Erythroblast (primary cell): ENCODE measurements at regions not wholly inside any gene's neighbourhood (a gene's known extent, or its start where the extent isn't known, plus 50 kb on each side); places are given as distances from the start of the nearest gene placed in this dataset.

Source experiments
- GATA1 ChIP-seq: IDR thresholded peaks from 2 replicates; pipeline ENCODE4 v1.6.1; 2011; ENCODE audit warnings: low read depth, mild to moderate bottlenecking, control low read depth, low read length, moderate library complexity
- POLR2A ChIP-seq: IDR thresholded peaks from 2 replicates; pipeline ENCODE4 v1.6.1; 2011; ENCODE audit warnings: mild to moderate bottlenecking, low read length

GRCh38 chr17:53148058-53148457 lies 674.7 kb upstream of the KIF2B start:
- TF ChIP-seq POLR2A, result no peak
- no peak for TF ChIP-seq GATA1
